WTC11 (cell line): ENCODE measurements at regions not wholly inside any gene's neighbourhood (a gene's known extent, or its start where the extent isn't known, plus 50 kb on each side); places are given as distances from the start of the nearest gene placed in this dataset.

Source experiments
- ATAC-seq: fragments of 200-7000 bp; cut with Tn5 transposase; 2 replicates; pipeline ENCODE4 v1.10.0; 2021; ENCODE audit warnings: mild to moderate bottlenecking, moderate library complexity
- CTCF ChIA-PET: fragments of 300-600 bp; sonication (Branson Sonifier 250); formaldehyde crosslinking; loops from one replicate; lab custom pipeline; 2021; ENCODE audit warnings: antibody characterized with exemption; lab: Charles Lee
- POLR2A ChIA-PET: fragments of 350-600 bp; sonication (Branson Sonifier 250); formaldehyde crosslinking; loops from one replicate; lab custom pipeline; 2021; ENCODE audit warnings: antibody characterized with exemption; lab: Charles Lee
- DNase-seq: peaks from one replicate; pipeline ENCODE4 v3.0.0; 2021; ENCODE audit warnings: low spot score
- H3K27ac Mint-ChIP-seq: 2 replicates; pipeline ENCODE4 v1.8.0; 2021; ENCODE audit warnings: mixed read lengths
- H3K27me3 Mint-ChIP-seq: 2 replicates; pipeline ENCODE4 v1.8.0; 2021; ENCODE audit warnings: low read depth, mild to moderate bottlenecking, moderate library complexity, mixed read lengths
- H3K36me3 Mint-ChIP-seq: 2 replicates; pipeline ENCODE4 v1.8.0; 2021; ENCODE audit warnings: mixed read lengths
- H3K4me1 Mint-ChIP-seq: 2 replicates; pipeline ENCODE4 v1.8.0; 2022; ENCODE audit warnings: mixed read lengths
- H3K4me3 Mint-ChIP-seq: 2 replicates; pipeline ENCODE4 v1.8.0; 2021; ENCODE audit warnings: mild to moderate bottlenecking, moderate library complexity, mixed read lengths
- H3K9me3 Mint-ChIP-seq: 2 replicates; pipeline ENCODE4 v1.8.0; 2021; ENCODE audit warnings: mixed read lengths
- AFF4 ChIP-seq: sonication (generic); formaldehyde crosslinking; IDR thresholded peaks from 2 replicates; pipeline ENCODE4 v1.8.1; 2023; ENCODE audit warnings: mild to moderate bottlenecking, missing genetic modification reagents, borderline replicate concordance
- CBFB ChIP-seq: sonication (generic); formaldehyde crosslinking; IDR thresholded peaks from 2 replicates; pipeline ENCODE4 v1.8.1; 2022; ENCODE audit warnings: mild to moderate bottlenecking, low read depth, missing genetic modification reagents
- GABPB1 ChIP-seq: sonication (generic); formaldehyde crosslinking; IDR thresholded peaks from 2 replicates; pipeline ENCODE4 v1.8.1; 2023; ENCODE audit warnings: mild to moderate bottlenecking, missing genetic modification reagents
- GRHL2 ChIP-seq: fragments of 250-450 bp; sonication (Bioruptor Pico); IDR thresholded peaks from 2 replicates; pipeline ENCODE4 v1.8.0; 2022; ENCODE audit warnings: mild to moderate bottlenecking, moderate library complexity; ENCODE audit not compliant: insufficient replicate concordance, severe bottlenecking
- HMGA2 ChIP-seq: fragments of 250-450 bp; sonication (Bioruptor Pico); IDR thresholded peaks from 2 replicates; pipeline ENCODE4 v1.4.0; 2021; ENCODE audit warnings: mild to moderate bottlenecking, moderate library complexity
- JUN ChIP-seq: sonication (generic); formaldehyde crosslinking; IDR thresholded peaks from 2 replicates; pipeline ENCODE4 v1.8.0; 2023; ENCODE audit warnings: mild to moderate bottlenecking, missing genetic modification reagents
- KAT7 ChIP-seq: sonication (generic); formaldehyde crosslinking; IDR thresholded peaks from 2 replicates; pipeline ENCODE4 v1.8.1; 2023; ENCODE audit warnings: missing genetic modification reagents, mild to moderate bottlenecking, borderline replicate concordance
- NFE2L1 ChIP-seq: sonication (generic); formaldehyde crosslinking; IDR thresholded peaks from 2 replicates; pipeline ENCODE4 v1.8.1; 2023; ENCODE audit warnings: missing genetic modification reagents
- OVOL2 ChIP-seq: fragments of 250-450 bp; sonication (Bioruptor Pico); IDR thresholded peaks from 2 replicates; pipeline ENCODE4 v1.9.0; 2021; ENCODE audit warnings: mild to moderate bottlenecking, borderline replicate concordance
- SOX15 ChIP-seq: fragments of 250-450 bp; sonication (Bioruptor Pico); IDR thresholded peaks from 2 replicates; pipeline ENCODE4 v1.9.0; 2021; ENCODE audit warnings: mild to moderate bottlenecking
- USF2 ChIP-seq: sonication (generic); formaldehyde crosslinking; IDR thresholded peaks from 2 replicates; pipeline ENCODE4 v1.8.1; 2023; ENCODE audit warnings: mild to moderate bottlenecking, missing genetic modification reagents, moderate library complexity
- ZNF219 ChIP-seq: sonication (generic); formaldehyde crosslinking; IDR thresholded peaks from 2 replicates; pipeline ENCODE4 v1.8.0; 2023; ENCODE audit warnings: missing genetic modification reagents, mild to moderate bottlenecking, borderline replicate concordance
- ZNF263 ChIP-seq: sonication (generic); formaldehyde crosslinking; IDR thresholded peaks from 2 replicates; pipeline ENCODE4 v1.8.1; 2022; ENCODE audit warnings: low read depth, mild to moderate bottlenecking, moderate library complexity, missing genetic modification reagents
- TF ChIP-seq, protein P1 (sequence below): sonication (generic); formaldehyde crosslinking; IDR thresholded peaks from 2 replicates; pipeline ENCODE4 v1.8.1; 2022; ENCODE audit warnings: mild to moderate bottlenecking, missing genetic modification reagents, moderate library complexity, borderline replicate concordance
- TF ChIP-seq, protein P2 (sequence below): fragments of 250-450 bp; sonication (Bioruptor Pico); IDR thresholded peaks from 2 replicates; pipeline ENCODE4 v1.9.0; 2021; ENCODE audit warnings: moderate library complexity, mild to moderate bottlenecking, inconsistent platforms, borderline replicate concordance
- TF ChIP-seq, protein P3 (sequence below): fragments of 200-600 bp; IDR thresholded peaks from 2 replicates; pipeline ENCODE4 v1.8.0; 2022; ENCODE audit warnings: antibody characterized with exemption
- TF ChIP-seq, protein P4 (sequence below): sonication (generic); formaldehyde crosslinking; IDR thresholded peaks from 2 replicates; pipeline ENCODE4 v1.8.0; 2023; ENCODE audit warnings: mild to moderate bottlenecking, missing genetic modification reagents

GRCh38 chr3:195013411-195014361 lies 257.3 kb downstream of the XXYLT1 start:
- Mint-ChIP-seq H3K9me3 (peaks cover 28% of the 10 kb centered on the region), H3K36me3 (peaks cover 20% of the 10 kb centered on the region), H3K4me3 (no peak overlapping the region), H3K27me3 (peaks cover 6% of the 10 kb centered on the region; the same call in 1 of the 2 replicates), H3K4me1 (peaks cover 11% of the 10 kb centered on the region), H3K27ac (no peak overlapping the region)
- CTCF ChIA-PET = interaction anchor here (0.7 to 1.5 kb wide), 2 partner anchors 93 to 326 kb away, joined by 3 to 4 read pairs; no protein-coding TSS in a partner anchor
- ATAC-seq = no peak
- TF ChIP-seq JUN (CRISPR knock-in tag) = no peak
- TF ChIP-seq, protein P1, sequence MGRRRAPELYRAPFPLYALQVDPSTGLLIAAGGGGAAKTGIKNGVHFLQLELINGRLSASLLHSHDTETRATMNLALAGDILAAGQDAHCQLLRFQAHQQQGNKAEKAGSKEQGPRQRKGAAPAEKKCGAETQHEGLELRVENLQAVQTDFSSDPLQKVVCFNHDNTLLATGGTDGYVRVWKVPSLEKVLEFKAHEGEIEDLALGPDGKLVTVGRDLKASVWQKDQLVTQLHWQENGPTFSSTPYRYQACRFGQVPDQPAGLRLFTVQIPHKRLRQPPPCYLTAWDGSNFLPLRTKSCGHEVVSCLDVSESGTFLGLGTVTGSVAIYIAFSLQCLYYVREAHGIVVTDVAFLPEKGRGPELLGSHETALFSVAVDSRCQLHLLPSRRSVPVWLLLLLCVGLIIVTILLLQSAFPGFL (CRISPR knock-in tag) = no peak
- no peak for TF ChIP-seq HMGA2 (CRISPR knock-in tag)
- TF ChIP-seq OVOL2 (CRISPR knock-in tag) = no peak
- TF ChIP-seq, protein P2, sequence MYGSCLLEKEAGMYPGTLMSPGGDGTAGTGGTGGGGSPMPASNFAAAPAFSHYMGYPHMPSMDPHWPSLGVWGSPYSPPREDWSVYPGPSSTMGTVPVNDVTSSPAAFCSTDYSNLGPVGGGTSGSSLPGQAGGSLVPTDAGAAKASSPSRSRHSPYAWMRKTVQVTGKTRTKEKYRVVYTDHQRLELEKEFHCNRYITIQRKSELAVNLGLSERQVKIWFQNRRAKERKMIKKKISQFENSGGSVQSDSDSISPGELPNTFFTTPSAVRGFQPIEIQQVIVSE (CRISPR knock-in tag) = no peak
- TF ChIP-seq NFE2L1 (CRISPR knock-in tag) = no peak
- TF ChIP-seq ZNF263 (CRISPR knock-in tag) = no peak
- TF ChIP-seq, protein P3, sequence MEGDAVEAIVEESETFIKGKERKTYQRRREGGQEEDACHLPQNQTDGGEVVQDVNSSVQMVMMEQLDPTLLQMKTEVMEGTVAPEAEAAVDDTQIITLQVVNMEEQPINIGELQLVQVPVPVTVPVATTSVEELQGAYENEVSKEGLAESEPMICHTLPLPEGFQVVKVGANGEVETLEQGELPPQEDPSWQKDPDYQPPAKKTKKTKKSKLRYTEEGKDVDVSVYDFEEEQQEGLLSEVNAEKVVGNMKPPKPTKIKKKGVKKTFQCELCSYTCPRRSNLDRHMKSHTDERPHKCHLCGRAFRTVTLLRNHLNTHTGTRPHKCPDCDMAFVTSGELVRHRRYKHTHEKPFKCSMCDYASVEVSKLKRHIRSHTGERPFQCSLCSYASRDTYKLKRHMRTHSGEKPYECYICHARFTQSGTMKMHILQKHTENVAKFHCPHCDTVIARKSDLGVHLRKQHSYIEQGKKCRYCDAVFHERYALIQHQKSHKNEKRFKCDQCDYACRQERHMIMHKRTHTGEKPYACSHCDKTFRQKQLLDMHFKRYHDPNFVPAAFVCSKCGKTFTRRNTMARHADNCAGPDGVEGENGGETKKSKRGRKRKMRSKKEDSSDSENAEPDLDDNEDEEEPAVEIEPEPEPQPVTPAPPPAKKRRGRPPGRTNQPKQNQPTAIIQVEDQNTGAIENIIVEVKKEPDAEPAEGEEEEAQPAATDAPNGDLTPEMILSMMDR = no peak
- no peak for TF ChIP-seq SOX15
- TF ChIP-seq USF2 (CRISPR knock-in tag) = no peak
- no peak for TF ChIP-seq KAT7
- no peak for TF ChIP-seq ZNF219
- TF ChIP-seq CBFB = no peak
- TF ChIP-seq AFF4 = no peak
- TF ChIP-seq, protein P4, sequence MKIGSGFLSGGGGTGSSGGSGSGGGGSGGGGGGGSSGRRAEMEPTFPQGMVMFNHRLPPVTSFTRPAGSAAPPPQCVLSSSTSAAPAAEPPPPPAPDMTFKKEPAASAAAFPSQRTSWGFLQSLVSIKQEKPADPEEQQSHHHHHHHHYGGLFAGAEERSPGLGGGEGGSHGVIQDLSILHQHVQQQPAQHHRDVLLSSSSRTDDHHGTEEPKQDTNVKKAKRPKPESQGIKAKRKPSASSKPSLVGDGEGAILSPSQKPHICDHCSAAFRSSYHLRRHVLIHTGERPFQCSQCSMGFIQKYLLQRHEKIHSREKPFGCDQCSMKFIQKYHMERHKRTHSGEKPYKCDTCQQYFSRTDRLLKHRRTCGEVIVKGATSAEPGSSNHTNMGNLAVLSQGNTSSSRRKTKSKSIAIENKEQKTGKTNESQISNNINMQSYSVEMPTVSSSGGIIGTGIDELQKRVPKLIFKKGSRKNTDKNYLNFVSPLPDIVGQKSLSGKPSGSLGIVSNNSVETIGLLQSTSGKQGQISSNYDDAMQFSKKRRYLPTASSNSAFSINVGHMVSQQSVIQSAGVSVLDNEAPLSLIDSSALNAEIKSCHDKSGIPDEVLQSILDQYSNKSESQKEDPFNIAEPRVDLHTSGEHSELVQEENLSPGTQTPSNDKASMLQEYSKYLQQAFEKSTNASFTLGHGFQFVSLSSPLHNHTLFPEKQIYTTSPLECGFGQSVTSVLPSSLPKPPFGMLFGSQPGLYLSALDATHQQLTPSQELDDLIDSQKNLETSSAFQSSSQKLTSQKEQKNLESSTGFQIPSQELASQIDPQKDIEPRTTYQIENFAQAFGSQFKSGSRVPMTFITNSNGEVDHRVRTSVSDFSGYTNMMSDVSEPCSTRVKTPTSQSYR (CRISPR knock-in tag) = no peak
- TF ChIP-seq GABPB1 (CRISPR knock-in tag) = no peak
- TF ChIP-seq GRHL2 (CRISPR knock-in tag) = no peak
- POLR2A ChIA-PET = no interaction called here
- no peak for DNase-seq
